Spleen (tissue), 11 donors: ENCODE measurements at regions not wholly inside any gene's neighbourhood (a gene's known extent, or its start where the extent isn't known, plus 50 kb on each side); places are given as distances from the start of the nearest gene placed in this dataset.

Experiments used
- DNase-seq: peaks from one replicate; pipeline ENCODE4 v3.0.0-alpha.2; 2020
- H3K27ac ChIP-seq, 8 donors: fragments of 200-600 bp; sonication (generic) in 7 of 8; 1 replicate in 4 of 8; 2 replicates in 4 of 8; pipeline versions ENCODE4 v1.5.0 to v1.8.0; 2016 to 2021; ENCODE audit warnings: inconsistent platforms in 4 of 8, mild to moderate bottlenecking in 4 of 8, moderate library complexity in 1 of 8
- H3K27me3 ChIP-seq, 7 donors: fragments of 200-600 bp; sonication (generic) in 6 of 7; replicated peaks in 1 of 7; 1 replicate in 4 of 7; 2 replicates in 3 of 7; pipeline versions ENCODE4 v1.5.0 to v1.8.0; 2016 to 2021; ENCODE audit warnings: inconsistent platforms in 3 of 7, mild to moderate bottlenecking in 1 of 7
- H3K36me3 ChIP-seq, 6 donors: fragments of 200-600 bp; sonication (generic) in 5 of 6; 1 replicate in 4 of 6; 2 replicates in 2 of 6; pipeline versions ENCODE4 v1.5.0 to v1.8.0; 2016 to 2021; ENCODE audit warnings: inconsistent platforms in 2 of 6
- H3K4me1 ChIP-seq, 6 donors: fragments of 200-600 bp; sonication (generic) in 5 of 6; 1 replicate in 3 of 6; 2 replicates in 3 of 6; pipeline versions ENCODE4 v1.5.0 to v1.8.0; 2016 to 2021; ENCODE audit warnings: inconsistent platforms in 3 of 6
- H3K4me3 ChIP-seq, 8 donors: fragments of 200-600 bp; sonication (generic) in 7 of 8; 1 replicate in 4 of 8; 2 replicates in 4 of 8; pipeline versions ENCODE4 v1.5.0 to v1.8.0; 2016 to 2021; ENCODE audit warnings: inconsistent platforms in 4 of 8, mild to moderate bottlenecking in 4 of 8, moderate library complexity in 2 of 8
- H3K9me3 ChIP-seq, 8 donors: fragments of 200-600 bp; sonication (generic) in 7 of 8; 1 replicate in 4 of 8; 2 replicates in 4 of 8; pipeline versions ENCODE4 v1.5.0 to v1.8.0; 2016 to 2021; ENCODE audit warnings: inconsistent platforms in 4 of 8
- CTCF ChIP-seq, 11 experiments: fragments of 200-600 bp in 7 of 11; fragments of 450-650 bp in 4 of 11; sonication (generic) in 4 of 11; IDR thresholded peaks in 8 of 11; conservative IDR thresholded peaks in 3 of 11; 1 replicate in 7 of 11; 2 replicates in 4 of 11; pipeline versions ENCODE4 v1.4.0 to v1.8.0; 2016 to 2021; ENCODE audit warnings: antibody characterized with exemption in 11 of 11, inconsistent platforms in 4 of 11, mild to moderate bottlenecking in 1 of 11
- POLR2A ChIP-seq, 3 donors: fragments of 450-650 bp; IDR thresholded peaks; one replicate each; pipeline ENCODE4 v1.5.1; 2017; ENCODE audit warnings: antibody characterized with exemption in 3 of 3, mild to moderate bottlenecking in 1 of 3
- POLR2AphosphoS5 ChIP-seq, 3 donors: sonication (generic); formaldehyde crosslinking; IDR thresholded peaks; one replicate each; pipeline ENCODE4 v1.5.1; 2017; ENCODE audit warnings: antibody characterized with exemption in 3 of 3
- WGBS, 5 donors: extraction: QIAGEN DNeasy Blood & Tissue Kit in 3 of 5; methylation state at CpG; one replicate each; pipeline versions ENCODE4 v1.1.5 to v1.1.7; 2013 to 2018; 5-methylcytosine and 5-hydroxymethylcytosine counted together
- intact Hi-C: fragments of 100-400 bp; cut with DNase I; formaldehyde crosslinking; loops from one replicate; pipeline ENCODE4 v1.15.0; 2023; ENCODE audit warnings: low total_unique reads
- donor health status: healthy with polysubstance abuse.
- donor health status: DM: no; HTN: no; CAD: no; lungs with moderate emphysema.
- donor health status: DM: no; HTN: no; CAD: no.
- donor health status: Bipolar disorder and iron deficiency.
- donor health status: healthy.
- donor health status: DM: no; HTN: no; CAD: no.
- donor health status: DM: yes; HTN: yes; CAD: no.

DNA sequence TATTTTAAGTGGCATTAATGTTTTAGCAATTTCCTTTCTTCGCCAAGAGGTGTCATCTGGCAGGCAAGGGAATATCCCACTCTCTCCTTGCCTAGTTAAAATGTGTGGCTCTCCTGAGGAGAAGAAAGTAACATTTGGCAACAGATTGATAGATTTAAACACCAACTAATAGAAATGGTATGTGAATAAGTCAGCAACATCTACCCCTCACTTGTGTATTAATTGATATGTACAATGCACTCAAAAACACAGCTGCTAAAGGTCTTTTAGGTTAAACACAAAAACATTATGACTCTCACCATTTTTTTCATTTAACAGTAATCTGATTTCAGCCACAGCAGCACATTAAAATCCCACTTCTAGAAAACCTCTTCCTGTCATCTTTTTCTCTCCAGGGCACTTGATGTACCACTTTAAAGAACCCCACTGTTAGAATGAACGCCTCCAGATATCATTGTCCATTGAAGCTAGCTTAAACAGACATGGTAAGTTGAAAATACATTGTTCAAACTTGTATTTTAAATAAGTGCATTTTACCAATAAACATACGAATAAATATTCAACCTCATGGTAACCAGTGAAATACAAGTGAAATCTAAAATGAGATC, 151.7 kb downstream of the RPAP3 start:
- no peaks in the 10 kb centered on the region for H3K27me3 ChIP-seq
- 52 to 73% (median 72%) methylated on average over 3 of the region's 3 CpGs for WGBS, 5 donors
- H3K27ac ChIP-seq, result no peak overlapping the region
- H3K36me3 ChIP-seq, result no peaks in the 10 kb centered on the region
- no peak overlapping the region for H3K4me3 ChIP-seq
- no peaks in the 10 kb centered on the region for H3K4me1 ChIP-seq
- DNase-seq, result no peak
- intact Hi-C loops, result no loop called here
- peaks cover 0 to 29% (median 18%) of the 10 kb centered on the region in 8 donors for H3K9me3 ChIP-seq
- TF ChIP-seq CTCF (IDR thresholded peaks at IDR 0.05 in 8 of 11, conservative IDR thresholded peaks at IDR 0.05 in 3 of 11) (no peak), POLR2A (IDR thresholded peaks at IDR 0.05) (no peak), POLR2AphosphoS5 (IDR thresholded peaks at IDR 0.05) (no peak)

GRCh38 chr12:47553266-47553665, 152.6 kb downstream of the RPAP3 start:
- Histone ChIP-seq H3K27ac (no peak overlapping the region), H3K36me3 (no peaks in the 10 kb centered on the region), H3K4me1 (no peaks in the 10 kb centered on the region), H3K27me3 (no peaks in the 10 kb centered on the region), H3K9me3 (peaks cover 0 to 29% (median 18%) of the 10 kb centered on the region in 8 donors), H3K4me3 (no peak overlapping the region)
- intact Hi-C loops, result no loop called here
- TF ChIP-seq CTCF (IDR thresholded peaks at IDR 0.05 in 8 of 11, conservative IDR thresholded peaks at IDR 0.05 in 3 of 11) (no peak), POLR2AphosphoS5 (IDR thresholded peaks at IDR 0.05) (no peak), POLR2A (IDR thresholded peaks at IDR 0.05) (no peak)
- DNase-seq, result no peak
- 75 to 85% (median 83%) methylated on average over 3 of the region's 3 CpGs for WGBS, 5 donors

GRCh38 chr12:47551426-47551851, 154.4 kb downstream of the RPAP3 start:
- no peak for DNase-seq
- peaks cover 0 to 28% (median 18%) of the 10 kb centered on the region in 8 donors for H3K9me3 ChIP-seq
- H3K27me3 ChIP-seq, result no peaks in the 10 kb centered on the region
- no peaks in the 10 kb centered on the region for H3K36me3 ChIP-seq
- intact Hi-C loops, result no loop called here
- peaks cover 0 to 4% (median 0%) of the 10 kb centered on the region in 6 donors for H3K4me1 ChIP-seq
- TF ChIP-seq POLR2AphosphoS5 (IDR thresholded peaks at IDR 0.05) (peak in 1 of 3 donors; percentile 29), CTCF (IDR thresholded peaks at IDR 0.05 in 8 of 11, conservative IDR thresholded peaks at IDR 0.05 in 3 of 11) (no peak), POLR2A (IDR thresholded peaks at IDR 0.05) (no peak)
- H3K27ac ChIP-seq, result peak overlapping the region in 1 of 8 donors; percentile 12
- no peak overlapping the region for H3K4me3 ChIP-seq
- WGBS, 5 donors, result 71 to 93% (median 79%) methylated on average over 3 of the region's 3 CpGs

GRCh38 chr12:47549258-47549657, 156.6 kb downstream of the RPAP3 start:
- no peak for TF ChIP-seq CTCF (IDR thresholded peaks at IDR 0.05 in 8 of 11, conservative IDR thresholded peaks at IDR 0.05 in 3 of 11)
- TF ChIP-seq POLR2A (IDR thresholded peaks at IDR 0.05), result no peak
- TF ChIP-seq POLR2AphosphoS5 (IDR thresholded peaks at IDR 0.05), result no peak
- 83 to 91% (median 85%) methylated on average over 3 of the region's 3 CpGs for WGBS, 5 donors
- Histone ChIP-seq H3K4me1 (peaks cover 0 to 10% (median under 1%) of the 10 kb centered on the region in 6 donors), H3K27me3 (no peaks in the 10 kb centered on the region), H3K27ac (no peak overlapping the region), H3K9me3 (peaks cover 0 to 25% (median 18%) of the 10 kb centered on the region in 8 donors), H3K36me3 (no peaks in the 10 kb centered on the region), H3K4me3 (no peak overlapping the region)
- no peak for DNase-seq
- intact Hi-C loops, result no loop called here
